HG03342 (cell line): ENCODE measurements at regions not wholly inside any gene's neighbourhood (a gene's known extent, or its start where the extent isn't known, plus 50 kb on each side); places are given as distances from the start of the nearest gene placed in this dataset.
A peak's percentile ranks its signal among the peaks of the same experiment; 100 is the strongest.
"Not testable (repeated sequence)": the region's sequence is repeated elsewhere in the genome, so short reads cannot be mapped to it uniquely, and the experiment has no call there.

Experiments
- ATAC-seq: cut with Tn5 transposase; IDR thresholded peaks from one replicate; pipeline ENCODE4 v1.9.1; 2021; ENCODE audit warnings: mild to moderate bottlenecking, moderate library complexity; ENCODE audit not compliant: unreplicated experiment

DNA sequence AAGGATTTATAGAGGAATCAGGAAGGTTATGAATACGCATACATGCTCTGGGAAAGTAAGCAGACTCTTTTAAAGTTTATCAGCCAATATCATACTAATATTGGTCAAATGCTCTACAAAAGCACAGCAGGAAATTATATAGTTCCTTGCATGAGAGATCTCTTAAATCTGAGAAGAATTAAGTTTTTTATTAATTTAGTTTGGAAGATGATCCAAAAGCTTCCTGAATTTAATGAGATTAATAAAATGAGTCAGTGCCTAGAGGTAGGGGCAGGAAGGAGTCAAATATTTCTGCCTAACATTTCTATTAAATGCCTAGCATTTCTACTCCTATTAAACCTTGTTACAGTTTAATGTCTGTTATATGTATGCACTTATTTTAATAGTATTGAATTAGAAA is 1608.2 kb downstream of the GRIK2 start:
- ATAC-seq: no peak

GRCh38 chr6:103000688-103001087 is 1607.2 kb downstream of the GRIK2 start:
- ATAC-seq: no peak

DNA sequence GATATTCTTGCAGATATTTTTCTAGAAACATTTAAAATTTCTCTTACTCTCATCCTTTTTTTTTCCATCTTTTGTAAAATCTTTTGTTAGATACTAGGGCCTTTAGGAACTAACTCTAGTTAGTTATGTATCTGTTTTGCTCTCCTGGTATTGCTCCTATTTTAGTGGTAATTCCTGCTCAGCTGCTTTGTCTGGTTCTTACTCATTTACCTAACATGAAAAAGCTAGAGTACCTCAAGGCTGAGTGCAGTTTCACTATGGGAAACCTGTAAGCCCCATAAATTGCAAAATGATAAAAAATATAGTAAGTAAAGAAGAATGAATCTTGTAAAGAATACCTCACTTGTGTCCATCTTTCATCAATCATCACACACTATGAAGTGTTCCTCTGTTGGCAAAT is 1602.0 kb downstream of the GRIK2 start:
- ATAC-seq: no peak

DNA sequence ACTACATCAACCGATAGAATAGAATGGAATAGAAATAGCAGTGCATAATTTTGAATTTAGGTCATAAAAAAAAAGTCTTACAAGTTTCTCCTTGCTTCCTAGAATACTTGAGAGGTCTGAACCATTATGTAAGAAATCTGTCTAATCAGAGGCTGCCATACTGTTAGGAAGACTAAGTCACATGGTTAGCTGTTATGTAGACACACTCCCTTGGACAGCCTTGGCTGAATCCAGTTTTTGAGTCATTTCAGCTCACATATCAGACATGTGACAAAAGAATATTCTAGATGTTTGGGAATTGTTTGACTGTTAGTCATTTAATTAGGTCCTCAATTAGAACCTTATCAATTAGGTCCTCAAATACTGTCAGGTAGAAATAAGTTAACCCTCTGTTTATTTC is 1601.4 kb downstream of the GRIK2 start:
- ATAC-seq: no peak

DNA sequence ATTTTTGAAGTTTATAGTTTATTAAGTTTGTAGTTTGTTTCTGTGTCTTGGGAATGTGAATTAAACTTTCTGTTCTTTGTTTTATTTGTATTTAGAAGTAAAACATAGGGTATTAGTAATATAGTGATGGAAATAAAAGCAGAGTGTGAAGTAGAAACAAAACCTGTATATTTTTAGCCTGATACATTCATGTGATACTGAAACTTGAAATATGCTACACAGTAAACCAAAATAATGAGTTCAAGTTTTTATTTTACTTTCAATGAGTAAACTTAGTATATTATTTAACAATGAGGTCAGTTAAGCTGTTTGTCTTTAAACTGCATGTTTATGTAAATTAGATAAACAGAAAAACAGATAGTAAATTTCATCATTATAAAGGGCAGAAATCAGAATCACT is 1592.6 kb downstream of the GRIK2 start:
- peak; percentile 79 for ATAC-seq

DNA sequence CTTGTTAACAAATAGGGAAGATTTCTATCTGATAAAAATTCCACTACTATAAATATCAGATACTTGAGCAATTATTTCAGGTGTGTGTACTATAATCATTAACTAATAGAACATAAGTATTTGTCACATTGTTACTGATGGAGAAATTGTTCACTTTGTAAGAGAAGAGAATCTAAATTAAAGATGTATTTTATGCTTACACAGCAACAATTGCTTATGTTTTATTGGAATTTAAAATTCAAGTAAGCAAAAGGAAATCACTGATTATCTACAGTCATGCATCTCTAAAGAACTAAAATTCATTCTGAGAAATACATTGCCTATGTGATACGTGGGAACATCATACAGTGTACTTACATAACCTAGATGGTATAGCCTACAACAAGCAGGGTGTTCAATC is 1590.8 kb downstream of the GRIK2 start:
- no peak for ATAC-seq

GRCh38 chr6:102981490-102982015 is 1588.0 kb downstream of the GRIK2 start:
- ATAC-seq: no peak

DNA sequence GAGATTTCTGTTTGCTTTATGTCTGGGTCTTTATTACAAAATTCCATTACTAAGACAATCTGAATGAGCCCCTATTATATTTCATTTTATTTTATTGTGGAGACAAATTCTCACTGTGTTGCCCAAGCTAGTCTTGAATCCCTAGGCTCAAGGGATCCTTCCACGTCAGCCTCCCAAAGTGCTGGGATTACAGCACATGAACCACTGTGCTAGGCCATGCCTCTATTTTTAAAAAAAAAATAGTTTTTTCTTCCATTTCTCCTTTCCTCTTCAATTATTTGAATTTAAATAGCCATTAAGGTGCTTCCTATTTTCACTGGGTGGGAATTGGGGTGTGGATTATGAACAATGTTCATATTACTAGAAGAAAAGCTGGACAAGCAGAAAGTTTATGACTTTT is 1587.4 kb downstream of the GRIK2 start:
- ATAC-seq: no peak

DNA sequence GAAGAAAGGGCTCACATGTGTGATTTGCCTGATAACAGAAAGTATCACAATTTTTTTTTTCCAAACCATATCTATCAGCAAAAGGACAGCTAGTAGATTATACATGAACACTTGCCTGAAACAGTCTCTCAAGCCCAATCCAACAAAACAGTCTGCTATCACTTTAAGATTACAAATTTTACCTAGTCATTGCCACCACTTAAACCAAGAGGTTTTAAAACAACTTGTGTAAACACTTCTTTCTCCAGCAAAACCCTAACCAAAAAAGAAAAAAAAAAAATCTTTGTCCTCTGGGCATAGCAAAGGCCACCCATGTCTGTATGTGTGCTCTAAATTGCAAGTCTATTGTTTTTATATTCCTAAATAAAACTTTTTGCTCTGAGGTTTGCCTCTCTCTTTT is 1568.4 kb downstream of the GRIK2 start:
- no peak for ATAC-seq

- no peak for ATAC-seq
These were observed 1557.5 kb downstream of the GRIK2 start for GRCh38 chr6:102950967-102951366.

- ATAC-seq: no peak
These were observed 1551.0 kb downstream of the GRIK2 start for GRCh38 chr6:102944475-102944874.

DNA sequence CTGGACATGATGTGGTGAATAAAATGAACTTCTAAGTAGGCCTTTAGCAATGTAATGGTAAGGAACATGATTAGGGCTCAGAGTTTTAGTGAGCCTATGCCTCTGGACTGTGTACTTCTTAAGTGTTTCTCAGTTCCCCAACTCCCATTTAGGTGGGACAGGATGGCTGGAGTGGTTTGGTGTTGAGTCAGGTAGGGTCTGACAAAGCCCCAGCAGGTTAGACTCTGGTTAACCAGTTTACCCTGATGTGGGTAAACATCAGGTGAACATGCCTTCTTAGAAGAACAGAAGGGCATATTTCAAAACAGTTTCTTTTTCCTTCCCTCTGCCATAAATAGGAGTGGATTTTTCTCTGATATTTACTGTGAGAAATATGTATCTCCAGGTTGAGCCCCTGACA is 1548.7 kb downstream of the GRIK2 start:
- ATAC-seq: no peak

- ATAC-seq: no peak
These were observed 1543.5 kb downstream of the GRIK2 start for GRCh38 chr6:102936959-102937358.

DNA sequence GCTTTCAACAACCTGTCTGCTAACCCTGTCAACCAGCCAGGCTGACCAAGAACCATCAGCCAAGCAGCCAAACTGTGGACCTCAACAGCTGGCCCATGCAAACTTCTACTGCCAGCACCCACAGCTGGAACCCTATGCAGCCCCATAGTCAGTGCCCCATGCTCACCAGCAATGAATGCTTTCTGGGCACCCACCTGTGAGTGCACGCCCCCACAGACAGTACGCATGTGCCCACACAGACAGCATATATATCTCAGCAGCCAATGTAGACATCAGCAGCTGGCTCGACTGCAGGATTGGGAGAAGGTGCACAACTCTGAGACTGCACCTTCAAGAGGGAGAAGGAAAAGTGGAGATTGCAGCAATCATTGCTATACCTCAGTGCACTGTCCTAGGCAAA is 1534.6 kb downstream of the GRIK2 start:
- no peak for ATAC-seq

- ATAC-seq: no peak
These were observed 1524.7 kb downstream of the GRIK2 start for GRCh38 chr6:102918161-102918560.

DNA sequence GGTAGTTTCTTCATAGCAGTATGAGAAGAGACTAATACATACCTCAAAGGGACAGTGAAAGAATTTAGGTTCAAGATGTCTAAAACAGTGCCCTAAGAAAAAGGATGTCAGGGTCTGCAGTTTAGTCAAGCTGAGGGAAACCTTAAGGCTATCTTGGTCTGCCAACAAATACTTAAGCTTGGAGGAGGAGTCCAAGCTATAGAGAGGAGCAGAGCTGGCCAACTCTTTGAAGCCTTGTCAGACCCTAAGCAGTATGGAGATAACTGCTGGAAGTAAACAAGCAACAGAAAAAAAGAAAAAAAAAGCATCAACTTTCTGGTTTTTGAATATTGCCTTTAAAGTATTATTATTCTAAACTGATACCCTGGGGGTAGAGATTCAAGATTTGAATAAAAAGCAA is 1518.1 kb downstream of the GRIK2 start:
- no peak for ATAC-seq

GRCh38 chr6:102910701-102911139 is 1517.2 kb downstream of the GRIK2 start:
- ATAC-seq: not testable (repeated sequence)

- ATAC-seq: no peak
These were observed 1513.7 kb downstream of the GRIK2 start for GRCh38 chr6:102907181-102907580.

DNA sequence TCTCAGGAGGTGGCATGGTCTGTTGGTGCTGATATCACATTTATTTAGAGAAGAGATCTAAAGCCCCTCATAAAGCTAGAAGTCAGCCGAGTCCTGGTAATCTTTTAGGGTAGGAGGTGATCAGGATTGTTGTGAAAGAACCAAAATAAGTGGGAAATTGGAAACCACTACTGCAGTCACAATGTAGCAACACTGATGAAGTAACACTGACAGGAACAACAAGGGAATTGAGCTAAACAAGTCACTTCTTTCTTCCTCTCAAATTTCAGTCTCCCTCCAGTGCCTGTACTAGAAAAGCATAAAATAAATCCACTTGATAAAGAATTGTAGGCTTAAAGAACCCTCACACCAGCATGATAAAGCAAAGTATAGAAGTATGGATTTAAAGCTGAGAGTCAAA is 1509.0 kb downstream of the GRIK2 start:
- ATAC-seq: no peak

DNA sequence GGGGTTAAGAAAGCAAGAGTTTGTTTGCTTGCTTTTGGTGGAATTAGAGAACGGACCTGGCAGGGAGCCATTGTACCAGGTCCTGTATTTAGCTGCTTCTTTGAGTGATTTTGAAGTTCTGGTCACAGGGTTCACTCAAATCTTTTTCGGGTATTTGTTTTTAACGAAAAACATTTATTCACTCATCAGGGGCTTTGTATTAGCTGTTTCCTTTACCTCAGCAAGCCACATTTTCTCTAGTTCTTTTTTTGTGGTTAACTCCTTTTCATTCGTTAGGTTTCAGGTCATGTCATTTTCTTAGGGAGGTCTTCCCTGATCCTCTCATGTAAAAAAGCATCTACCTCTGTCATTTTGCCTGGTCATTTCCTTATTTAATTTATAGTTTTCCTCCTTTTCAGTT is 1502.2 kb downstream of the GRIK2 start:
- ATAC-seq: no peak

- ATAC-seq: no peak
These were observed 1491.7 kb downstream of the GRIK2 start for GRCh38 chr6:102885165-102885564.

DNA sequence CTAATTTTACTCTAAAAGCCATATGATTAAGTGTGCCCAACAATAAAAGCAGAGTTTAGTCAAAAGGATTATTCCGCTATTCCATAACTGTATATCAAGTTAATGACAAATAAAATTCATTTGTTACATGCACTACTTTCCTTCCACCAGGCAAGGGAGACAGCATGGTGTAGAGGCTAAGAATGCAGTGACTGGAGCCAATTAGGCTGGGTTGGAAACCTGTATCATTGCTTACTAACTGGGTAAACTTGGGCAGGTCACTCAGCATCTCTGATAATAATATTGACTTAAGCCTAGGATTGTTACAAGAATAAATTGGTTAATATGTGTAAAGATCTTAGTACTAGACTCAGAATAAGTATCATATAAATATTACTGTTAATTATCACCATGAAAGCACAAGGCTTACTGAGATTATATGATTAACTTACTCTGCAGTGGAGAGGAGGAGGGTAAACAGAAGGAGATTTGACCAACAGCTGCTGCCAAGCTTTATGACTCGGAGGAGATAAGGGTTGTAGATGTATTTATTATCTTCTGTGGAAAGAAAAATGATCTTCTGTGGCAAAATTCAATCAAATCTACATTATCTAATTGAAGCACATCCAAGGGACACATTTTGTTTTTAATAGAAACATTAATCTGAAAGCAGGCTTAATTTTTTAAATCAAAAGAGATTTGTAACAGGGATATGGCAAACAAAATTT is 1459.9 kb downstream of the GRIK2 start:
- no peak for ATAC-seq

GRCh38 chr6:102848796-102849195 is 1455.3 kb downstream of the GRIK2 start:
- no peak for ATAC-seq
